H54 (cell line): ENCODE measurements at regions not wholly inside any gene's neighbourhood (a gene's known extent, or its start where the extent isn't known, plus 50 kb on each side); places are given as distances from the start of the nearest gene placed in this dataset.
"Not testable (repeated sequence)": the region's sequence is repeated elsewhere in the genome, so short reads cannot be mapped to it uniquely, and the experiment has no call there.

Experiments used
- DNase-seq: peaks from one replicate; pipeline ENCODE4 v3.0.0; 2011; ENCODE audit warnings: low spot score, mixed read lengths; ENCODE audit not compliant: insufficient read length
- FAIRE-seq: peaks from 3 replicates; lab custom pipeline; 2011; peaks lifted over from hg19 to GRCh38; lab: Jason Lieb, UNC
- POLR2A ChIP-seq: IDR thresholded peaks from 2 replicates; pipeline ENCODE4 v1.6.1; 2011; ENCODE audit warnings: low read depth, mild to moderate bottlenecking, low read length

DNA sequence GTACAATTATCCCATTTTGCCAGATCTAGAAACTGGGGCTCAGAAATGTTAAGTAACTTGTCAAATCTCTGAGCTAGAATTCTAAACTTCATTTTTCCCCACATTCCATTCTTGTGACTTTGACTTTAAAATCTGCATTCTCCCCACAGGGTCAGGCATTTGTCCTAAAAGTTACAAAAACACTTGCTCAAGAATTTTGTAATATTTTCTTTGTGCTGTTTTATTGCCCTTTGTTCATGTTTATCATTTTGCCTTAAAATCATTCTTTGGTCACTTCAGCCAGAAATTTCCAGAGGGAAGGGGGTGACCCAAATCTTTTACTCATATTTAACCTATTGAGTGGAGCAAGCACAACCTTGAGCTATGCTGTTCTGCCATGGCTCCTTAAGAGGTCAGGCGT is 120.1 kb upstream of the CCL21 start:
- FAIRE-seq (no peak), DNase-seq (no peak)
- no peak for TF ChIP-seq POLR2A

DNA sequence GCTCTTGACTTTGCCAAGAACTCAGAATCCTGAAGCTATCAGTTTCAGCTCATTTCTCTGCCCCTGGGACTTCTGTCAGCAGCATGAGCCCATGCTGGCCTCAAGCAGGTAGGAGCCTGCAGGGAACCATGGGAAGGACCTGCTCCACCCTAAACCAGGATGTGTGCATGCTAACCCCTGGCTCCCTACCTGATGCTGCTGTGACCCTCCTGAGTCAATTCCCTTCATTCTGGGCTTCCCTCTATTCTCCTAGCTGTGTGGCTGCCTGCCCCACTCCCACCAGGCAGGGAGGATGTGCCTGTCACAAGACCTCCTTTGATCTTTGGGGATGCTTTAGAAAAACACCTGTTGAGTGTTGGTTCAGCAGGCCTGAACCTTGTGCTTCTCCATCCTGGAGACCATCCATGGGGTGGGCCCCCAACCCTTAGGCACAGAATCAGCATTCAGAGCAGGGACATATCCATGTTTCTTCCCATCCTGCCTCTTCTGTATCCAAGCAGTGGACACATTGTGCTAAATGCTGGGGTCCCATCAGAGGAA is 117.1 kb upstream of the CCL21 start:
- FAIRE-seq (no peak), DNase-seq (no peak)
- TF ChIP-seq POLR2A = no peak

DNA sequence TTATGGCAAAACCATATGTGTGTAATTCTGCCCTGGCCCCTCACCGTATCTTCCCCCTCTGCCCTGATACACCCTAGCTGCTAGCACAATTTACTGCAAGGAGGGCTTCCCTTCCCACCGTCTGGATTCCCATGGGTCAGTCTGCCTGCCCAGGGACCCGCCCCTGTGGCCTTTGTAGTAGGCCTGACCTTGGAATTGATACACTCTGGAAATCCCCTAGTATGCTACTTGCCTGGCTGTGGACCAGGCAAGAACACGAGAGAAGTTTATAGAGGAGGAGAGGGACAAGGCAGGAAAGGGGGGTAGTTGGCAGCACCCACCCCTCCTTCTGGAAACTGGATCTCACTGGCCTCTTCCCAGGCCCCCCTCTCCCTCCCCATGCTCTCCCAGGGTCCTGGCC is 115.8 kb upstream of the CCL21 start:
- no peak for TF ChIP-seq POLR2A
- no peak for FAIRE-seq
- no peak for DNase-seq

DNA sequence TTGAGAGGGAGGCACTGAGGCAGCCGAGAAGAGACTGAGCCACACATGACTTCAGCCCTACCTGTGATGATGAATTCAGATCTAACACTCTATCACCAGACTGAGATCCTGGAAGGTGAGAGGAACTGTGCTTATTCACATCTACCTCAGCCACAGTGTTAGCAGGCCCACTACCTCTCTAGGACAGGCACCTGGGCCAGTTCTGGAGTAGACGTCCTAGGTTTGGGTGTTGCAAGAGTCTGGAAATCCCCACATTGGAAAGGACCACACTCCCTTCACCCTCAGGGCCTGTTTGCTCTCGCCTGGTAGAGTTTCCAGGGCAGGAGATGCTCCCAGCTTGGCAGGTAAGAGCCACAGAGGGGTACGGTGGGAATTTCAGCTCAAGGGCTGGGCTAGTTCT is 113.8 kb upstream of the CCL21 start:
- no peak for DNase-seq
- no peak for FAIRE-seq
- TF ChIP-seq POLR2A = no peak

DNA sequence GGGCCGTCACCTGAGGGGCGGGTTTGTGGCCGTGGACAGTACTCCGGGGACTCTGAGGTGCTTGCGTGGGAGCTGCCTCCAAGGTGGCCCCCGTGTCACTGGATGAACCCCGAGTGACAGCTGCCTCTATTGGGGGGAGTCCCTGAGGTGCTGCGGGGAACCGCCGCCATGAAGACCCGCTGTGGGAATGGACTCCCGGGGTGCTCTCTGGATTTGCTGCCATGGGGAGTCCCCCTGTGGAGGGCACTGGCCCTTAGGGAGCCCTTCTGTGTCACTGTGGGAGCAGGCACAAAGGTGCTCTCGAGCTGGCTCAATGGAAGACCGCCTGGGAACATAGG is 100.2 kb upstream of the CCL21 start:
- DNase-seq (no peak), FAIRE-seq (no peak)
- no peak for TF ChIP-seq POLR2A

DNA sequence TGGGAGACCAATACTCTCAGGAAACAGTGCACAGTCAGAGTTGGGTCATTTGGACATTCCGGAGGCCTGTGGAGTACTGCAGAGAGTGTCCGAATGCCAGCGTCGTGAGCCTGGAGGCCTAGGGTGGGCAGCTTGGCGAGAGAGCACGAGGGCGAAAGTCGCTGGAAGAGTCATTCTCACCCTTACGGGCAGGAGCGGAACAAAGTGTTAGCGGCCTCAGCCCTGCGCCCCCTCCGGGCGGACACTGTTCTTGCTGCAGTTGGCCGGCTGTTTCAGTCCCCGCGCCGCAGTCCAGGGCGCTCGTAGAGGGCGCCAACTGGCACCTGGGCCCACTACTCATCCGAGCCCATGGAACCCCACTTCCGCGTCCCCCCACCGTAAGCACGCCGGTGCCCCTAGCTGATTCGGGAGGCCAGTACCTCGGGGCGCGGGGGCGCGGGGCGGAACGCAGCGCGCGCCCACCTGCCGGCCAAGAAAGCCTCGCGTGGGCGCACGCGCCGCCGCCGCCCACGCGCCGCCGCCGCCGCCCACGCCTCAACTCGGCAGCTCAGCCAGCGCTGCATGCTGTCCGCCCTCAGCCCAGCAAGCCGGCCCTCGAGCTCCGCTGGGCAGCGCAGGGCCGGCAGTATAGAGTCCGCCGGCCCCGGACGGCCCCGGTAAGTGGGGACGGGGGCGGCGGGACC is 99.7 kb upstream of the CCL21 start:
- no peak for FAIRE-seq
- no peak for DNase-seq
- TF ChIP-seq POLR2A = no peak

DNA sequence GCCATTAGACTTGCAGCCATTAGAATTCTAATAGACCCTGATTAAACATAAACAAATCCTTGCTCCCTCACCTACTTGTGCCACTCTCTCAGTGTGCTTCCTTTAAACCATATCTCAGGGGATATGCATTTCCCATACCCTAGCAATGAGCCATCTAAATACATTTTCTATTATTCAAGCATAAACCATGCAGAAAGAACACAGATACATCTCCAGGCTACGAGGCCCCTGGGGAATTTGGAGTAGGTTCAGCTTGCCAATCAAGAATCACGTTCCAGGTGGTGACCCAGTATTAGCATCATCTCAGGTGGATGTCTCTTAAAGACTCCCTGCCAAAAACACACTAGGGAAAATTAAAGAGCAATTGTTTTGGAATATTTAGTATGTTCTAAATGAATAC is 93.0 kb upstream of the CCL21 start:
- FAIRE-seq (no peak), DNase-seq (no peak)
- no peak for TF ChIP-seq POLR2A

DNA sequence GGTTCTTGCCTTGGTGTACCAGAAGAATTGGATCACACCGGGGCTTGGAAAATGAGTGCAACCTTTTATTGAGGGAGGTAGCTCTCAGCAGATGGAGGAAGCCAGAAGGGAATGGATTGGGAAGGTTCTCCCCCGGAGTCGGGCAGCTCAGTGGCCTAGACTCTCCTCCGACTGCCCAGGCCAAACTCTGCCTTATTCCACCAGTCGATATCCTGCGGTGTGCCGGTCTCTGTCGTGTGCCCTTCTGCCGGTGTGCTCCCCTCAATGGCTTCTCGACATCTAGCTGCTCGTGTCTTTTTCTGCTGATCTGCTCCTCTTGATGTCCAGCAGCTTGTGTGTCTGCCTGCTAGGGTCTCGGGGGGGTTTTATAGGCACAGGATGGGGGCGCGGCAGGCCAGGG is 87.4 kb upstream of the CCL21 start:
- no peak for FAIRE-seq
- no peak for DNase-seq
- no peak for TF ChIP-seq POLR2A

DNA sequence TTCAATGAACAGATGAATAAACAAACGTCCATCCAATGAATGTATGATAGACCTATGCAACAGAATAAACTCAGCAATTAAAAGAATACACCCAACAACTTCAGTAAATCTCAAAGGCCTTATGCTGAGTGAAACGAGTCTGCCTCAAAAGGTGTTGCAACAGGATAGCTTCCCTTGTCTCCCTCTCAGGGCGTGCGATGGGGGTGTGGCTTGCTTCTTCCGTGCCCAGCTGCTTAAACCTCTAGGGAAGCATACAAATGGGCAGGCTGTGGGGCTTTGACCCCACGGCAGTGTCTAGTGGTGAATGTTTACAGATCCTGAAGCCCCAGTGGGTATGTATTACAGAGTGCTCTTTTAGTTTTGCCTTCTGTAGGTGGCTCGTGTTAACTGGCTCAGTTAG is 87.0 kb upstream of the CCL21 start:
- DNase-seq (no peak), FAIRE-seq (no peak)
- TF ChIP-seq POLR2A = no peak

DNA sequence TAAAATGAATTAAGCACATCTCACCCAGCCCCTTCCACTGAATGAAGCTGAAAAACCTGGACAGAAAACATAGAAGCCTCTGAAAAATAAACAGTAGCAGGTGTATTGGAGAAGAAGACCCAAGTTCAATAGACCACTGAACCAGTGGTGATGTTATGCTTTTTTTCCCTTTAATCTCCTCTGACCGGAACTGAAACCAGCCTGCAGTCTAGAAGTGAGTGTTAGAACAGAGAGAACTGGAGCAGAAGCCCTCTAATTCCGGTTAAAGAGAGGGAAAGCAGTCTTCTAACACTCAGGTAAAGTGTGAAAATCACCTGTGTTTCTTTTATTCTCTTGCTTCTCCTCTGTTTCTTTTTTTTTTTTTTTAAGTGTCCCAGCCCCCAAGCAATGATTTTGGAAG is 83.5 kb upstream of the CCL21 start:
- DNase-seq (no peak), FAIRE-seq (no peak)
- no peak for TF ChIP-seq POLR2A

DNA sequence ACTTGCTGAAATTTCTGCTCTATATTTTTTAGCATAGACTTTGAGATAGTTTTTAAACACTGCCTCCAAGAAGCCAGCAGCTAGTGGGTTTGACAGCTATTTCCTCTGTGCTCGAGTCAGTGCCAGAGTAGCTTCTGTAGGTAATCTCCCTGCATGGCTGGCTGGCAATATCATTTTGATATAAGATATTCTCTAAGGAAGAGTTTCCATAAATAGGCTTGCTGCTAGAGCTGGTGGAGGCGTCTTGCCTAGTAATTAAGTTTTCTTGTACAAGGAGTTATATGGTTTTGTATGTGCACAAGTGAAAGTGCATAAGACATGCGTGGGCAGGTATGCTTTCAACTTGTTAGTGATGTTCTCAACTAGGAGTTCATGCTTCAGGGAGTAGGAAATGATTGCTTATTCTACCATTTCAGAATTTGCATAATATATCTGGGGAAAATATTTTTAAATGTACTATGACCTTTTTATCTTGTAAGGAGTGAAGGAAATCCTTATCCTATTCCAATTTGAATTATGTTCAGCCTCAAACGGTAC is 74.1 kb upstream of the CCL21 start:
- no peak for TF ChIP-seq POLR2A
- no peak for DNase-seq
- no peak for FAIRE-seq

DNA sequence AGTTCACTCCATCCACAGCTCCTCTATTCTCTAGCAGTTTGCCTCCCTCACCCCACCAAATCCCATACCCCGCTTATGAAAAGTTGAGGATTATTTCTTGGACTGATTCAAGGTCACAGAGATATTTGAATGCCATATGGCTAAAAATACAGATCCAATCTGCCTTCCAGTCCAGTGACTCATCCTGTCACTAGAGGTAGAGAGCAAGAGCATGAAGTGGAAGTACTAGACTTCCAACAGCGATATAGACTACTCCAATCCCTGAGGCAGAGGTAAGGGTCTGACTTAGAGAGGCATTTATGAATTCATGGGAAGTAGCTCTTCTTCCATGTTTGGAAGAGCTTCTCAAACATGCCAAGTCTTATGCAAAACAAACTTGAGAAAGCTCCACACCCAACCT is 72.4 kb upstream of the CCL21 start:
- DNase-seq (no peak), FAIRE-seq (no peak)
- TF ChIP-seq POLR2A = no peak

DNA sequence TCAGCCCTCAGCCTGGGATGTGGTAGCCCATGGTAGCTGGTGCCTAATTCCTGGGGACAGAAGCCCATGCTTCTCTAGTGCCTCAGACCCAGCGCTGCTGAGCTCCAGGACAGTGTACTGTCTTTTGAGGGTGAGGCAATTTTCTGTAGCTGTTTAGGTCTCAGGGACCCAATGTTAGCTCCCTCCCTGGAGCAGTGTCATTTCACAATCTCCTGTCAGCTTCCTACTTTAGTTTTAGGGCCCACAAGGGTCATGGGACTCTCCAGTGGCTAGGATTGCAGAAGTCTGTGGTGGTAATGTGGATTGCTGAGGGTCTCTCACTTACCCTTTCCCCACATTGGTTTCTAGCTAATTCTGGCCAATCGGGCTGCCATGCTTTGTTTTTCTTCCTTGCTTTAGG is 67.7 kb upstream of the CCL21 start:
- FAIRE-seq (no peak), DNase-seq (no peak)
- no peak for TF ChIP-seq POLR2A

DNA sequence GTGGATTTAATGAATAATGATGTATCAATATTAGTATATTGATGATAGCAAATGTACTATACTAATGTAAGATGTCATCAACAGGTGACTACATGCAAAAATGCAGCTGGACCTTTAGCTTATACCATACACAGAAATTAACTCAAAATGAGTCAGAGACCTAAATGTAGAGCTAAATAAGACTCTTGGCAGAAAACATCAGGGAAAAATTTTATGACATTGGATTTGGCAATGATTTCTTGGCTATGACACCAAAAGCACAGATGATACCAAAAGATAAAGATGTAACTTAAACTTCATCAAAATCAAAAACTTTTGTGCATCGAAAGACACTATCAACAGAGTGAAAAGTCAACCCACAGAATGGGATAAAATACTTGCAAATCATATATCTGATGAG is 64.0 kb upstream of the CCL21 start:
- no peak for FAIRE-seq
- no peak for TF ChIP-seq POLR2A
- no peak for DNase-seq

DNA sequence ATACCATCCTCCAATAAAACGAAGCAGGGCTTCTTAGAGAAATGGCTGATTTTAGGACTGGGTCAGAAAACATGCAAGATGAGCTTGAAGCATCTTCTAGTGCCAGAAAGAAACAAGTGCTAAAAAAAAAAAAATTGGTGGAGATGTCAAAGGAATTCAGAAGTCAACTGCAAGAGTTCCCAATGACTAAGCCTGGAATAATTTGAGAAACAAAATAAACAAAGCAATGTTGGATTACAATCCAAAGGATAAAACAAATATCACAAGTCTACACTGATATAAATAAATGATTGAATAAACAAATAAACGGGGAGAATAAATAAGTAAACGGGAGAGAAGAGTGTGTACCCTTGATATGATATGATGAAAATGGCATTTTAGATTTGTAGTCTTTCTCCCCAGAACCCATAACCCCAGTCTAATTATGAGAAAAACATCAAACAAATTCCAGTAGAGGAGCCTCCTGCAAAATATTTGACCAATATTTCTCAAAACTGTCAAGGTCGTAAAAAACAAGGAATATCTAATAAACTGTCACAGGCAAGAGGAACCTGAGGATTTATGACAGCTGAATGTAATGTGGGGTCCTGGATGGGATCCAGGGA is 63.5 kb upstream of the CCL21 start:
- TF ChIP-seq POLR2A = no peak
- DNase-seq (no peak), FAIRE-seq (no peak)

DNA sequence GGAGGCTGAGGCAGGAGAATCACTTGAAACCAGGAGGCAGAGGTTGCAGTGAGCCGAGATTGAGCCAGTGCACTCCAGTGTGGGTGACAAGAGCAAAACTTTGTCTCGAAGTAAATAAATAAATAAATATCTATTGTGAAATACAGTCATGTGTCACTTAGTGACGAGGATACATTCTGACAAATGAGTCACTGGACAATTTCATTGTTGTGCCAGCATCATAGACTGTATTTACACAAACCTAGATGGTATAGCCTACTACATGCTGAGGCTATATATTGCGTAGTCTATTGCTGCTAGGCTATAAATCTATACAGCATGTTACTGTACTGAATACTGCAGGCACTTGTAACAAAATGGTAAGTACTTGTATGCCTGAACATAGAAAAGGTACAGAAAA is 61.1 kb upstream of the CCL21 start:
- DNase-seq (no peak), FAIRE-seq (no peak)
- TF ChIP-seq POLR2A = no peak

DNA sequence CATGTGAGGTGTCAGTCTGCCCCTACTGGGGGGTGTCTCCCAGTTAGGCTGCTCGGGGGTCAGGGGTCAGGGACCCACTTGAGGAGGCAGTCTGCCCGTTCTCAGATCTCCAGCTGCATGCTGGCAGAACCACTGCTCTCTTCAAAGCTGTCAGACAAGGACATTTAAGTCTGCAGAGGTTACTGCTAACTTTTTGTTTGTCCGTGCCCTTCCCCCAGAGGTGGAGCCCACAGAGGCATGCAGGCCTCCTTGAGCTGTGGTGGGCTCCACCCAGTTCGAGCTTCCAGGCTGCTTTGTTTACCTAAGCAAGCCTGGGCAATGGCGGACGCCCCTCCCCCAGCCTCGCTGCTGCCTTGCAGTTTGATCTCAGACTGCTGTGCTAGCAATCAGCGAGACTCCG is 57.2 kb upstream of the CCL21 start:
- FAIRE-seq, DNase-seq: not testable (repeated sequence)

DNA sequence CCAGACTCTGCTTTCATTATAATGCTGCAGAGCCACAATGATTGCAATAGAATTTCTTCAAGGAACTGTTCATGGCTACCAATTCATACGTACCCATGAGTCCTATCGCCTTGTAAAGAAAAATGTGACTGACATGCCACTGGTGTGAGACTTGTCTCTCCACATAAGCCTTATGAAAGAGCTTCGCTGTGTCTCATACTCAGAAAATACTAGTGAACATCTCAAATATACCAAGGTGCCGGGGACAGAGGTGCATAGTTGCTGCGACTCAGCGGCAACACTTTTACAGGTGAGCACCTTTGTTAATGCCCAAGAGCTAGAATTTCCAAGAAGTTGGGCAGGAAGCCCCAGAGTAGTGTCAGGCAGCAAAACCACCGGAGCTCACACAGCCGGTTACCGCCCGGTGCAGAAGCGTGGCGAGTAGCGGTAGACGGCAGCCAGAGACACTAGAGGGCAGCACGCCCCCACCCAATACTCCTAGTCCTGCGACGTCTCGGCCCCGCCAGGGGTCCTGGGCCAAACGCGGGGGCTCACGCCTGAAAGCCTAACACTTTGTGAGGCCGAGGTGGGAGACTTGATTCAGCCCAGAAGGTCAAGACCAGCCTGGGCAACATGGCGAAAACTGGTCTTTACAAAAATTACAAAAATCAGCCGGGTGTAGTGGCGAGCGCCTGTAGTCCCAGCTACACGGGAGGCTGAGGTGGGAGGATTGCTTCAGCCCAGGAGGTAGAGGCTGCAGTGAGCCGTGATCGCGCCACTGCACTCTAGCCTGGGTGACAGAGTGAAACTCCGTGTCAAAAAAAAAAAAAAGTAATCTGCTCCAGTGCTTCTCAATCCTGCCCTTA is 50.5 kb upstream of the CCL21 start:
- not testable (repeated sequence) for FAIRE-seq

More for the DNA sequence above, 50.5 kb upstream of the CCL21 start:
- DNase-seq = peak; percentile 13
